H1 (cell line): ENCODE measurements at regions not wholly inside any gene's neighbourhood (a gene's known extent, or its start where the extent isn't known, plus 50 kb on each side); places are given as distances from the start of the nearest gene placed in this dataset.
"Not testable (repeated sequence)": the region's sequence is repeated elsewhere in the genome, so short reads cannot be mapped to it uniquely, and the experiment has no call there.

Experiments used
- CTCF ChIA-PET: fragments of 300-600 bp; sonication (Branson Sonifier 250); formaldehyde crosslinking; loops from one replicate; lab custom pipeline; 2021; ENCODE audit not compliant: partially characterized antibody; lab: Charles Lee
- POLR2A ChIA-PET: fragments of 300-600 bp; sonication (Branson Sonifier 250); formaldehyde crosslinking; loops from one replicate; lab custom pipeline; 2021; ENCODE audit warnings: inconsistent platforms; ENCODE audit not compliant: partially characterized antibody; lab: Charles Lee
- DNase-seq, 2 experiments: peaks; one replicate each; pipeline versions ENCODE4 v3.0.0 to v3.0.0-alpha.2; 2010 to 2022; ENCODE audit warnings: low spot score in 2 of 2, low read depth in 1 of 2, mixed read lengths in 1 of 2
- FAIRE-seq: peaks from 2 replicates; lab custom pipeline; 2011; peaks lifted over from hg19 to GRCh38; lab: Jason Lieb, UNC
- H2AFZ ChIP-seq: 2 replicates; pipeline ENCODE4 v1.8.1; 2012; ENCODE audit warnings: low read length, inconsistent platforms
- H2AK5ac ChIP-seq: 2 replicates; pipeline ENCODE4 v1.6.1; 2013; ENCODE audit warnings: low read depth, low read length
- H2BK120ac ChIP-seq: replicated peaks from 2 replicates; pipeline ENCODE3; 2013; ENCODE audit warnings: low read depth, low read length, inconsistent platforms
- H2BK12ac ChIP-seq: 2 replicates; pipeline ENCODE4 v1.6.1; 2013; ENCODE audit warnings: low read depth, low read length
- H2BK15ac ChIP-seq: 2 replicates; pipeline ENCODE4 v1.6.1; 2013; ENCODE audit warnings: low read length
- H2BK20ac ChIP-seq: 2 replicates; pipeline ENCODE4 v1.6.1; 2013; ENCODE audit warnings: low read length
- H2BK5ac ChIP-seq: 2 replicates; pipeline ENCODE4 v1.6.1; 2013; ENCODE audit warnings: low read depth, low read length
- H3K14ac ChIP-seq: 2 replicates; pipeline ENCODE4 v1.6.1; 2013; ENCODE audit warnings: inconsistent platforms; ENCODE audit not compliant: insufficient read length
- H3K18ac ChIP-seq: 2 replicates; pipeline ENCODE4 v1.6.1; 2013; ENCODE audit warnings: low read length; ENCODE audit errors: extremely low read depth
- H3K23ac ChIP-seq: 2 replicates; pipeline ENCODE4 v1.6.1; 2013; ENCODE audit warnings: inconsistent platforms; ENCODE audit not compliant: insufficient read length
- H3K23me2 ChIP-seq: 2 replicates; pipeline ENCODE4 v1.6.1; 2013; ENCODE audit warnings: low read depth, low read length
- H3K27ac ChIP-seq: 2 replicates; pipeline ENCODE4 v1.6.1; 2011; ENCODE audit warnings: low read depth, low read length, inconsistent platforms
- H3K27me3 ChIP-seq, 4 experiments: replicated peaks in 1 of 4; 1 replicate in 1 of 4; 2 replicates in 3 of 4; pipeline versions ENCODE4 v1.6.1 to v1.8.1; 2011 to 2013; ENCODE audit warnings: low read length in 3 of 4, mild to moderate bottlenecking in 3 of 4, inconsistent platforms in 2 of 4, mixed read lengths in 2 of 4, moderate library complexity in 1 of 4; ENCODE audit not compliant: control insufficient read depth in 3 of 4, insufficient read depth in 3 of 4; ENCODE audit errors: extremely low read depth in 1 of 4
- H3K36me3 ChIP-seq, 4 experiments: 2 replicates each; pipeline versions ENCODE4 v1.6.1 to v1.8.1; 2011 to 2013; ENCODE audit warnings: mild to moderate bottlenecking in 4 of 4, low read length in 3 of 4, moderate library complexity in 2 of 4, control low read depth in 1 of 4, inconsistent platforms in 1 of 4; ENCODE audit not compliant: insufficient read depth in 4 of 4, control insufficient read depth in 2 of 4
- H3K4ac ChIP-seq: replicated peaks from 2 replicates; pipeline ENCODE3; 2013; ENCODE audit warnings: low read length, low read depth, mixed read lengths, inconsistent platforms; ENCODE audit not compliant: insufficient read length
- H3K4me1 ChIP-seq, 4 experiments: replicated peaks in 1 of 4; 1 replicate in 1 of 4; 2 replicates in 3 of 4; pipeline versions ENCODE4 v1.6.1 to v1.8.1; 2011 to 2013; ENCODE audit warnings: low read length in 3 of 4, inconsistent platforms in 2 of 4, mixed read lengths in 1 of 4; ENCODE audit not compliant: insufficient read depth in 4 of 4, control insufficient read depth in 3 of 4
- H3K4me2 ChIP-seq, 2 experiments: 2 replicates each; pipeline versions ENCODE4 v1.6.1 to v1.8.1; 2011 to 2013; ENCODE audit warnings: low read depth in 2 of 2, low read length in 2 of 2, control low read depth in 1 of 2, inconsistent platforms in 1 of 2, mild to moderate bottlenecking in 1 of 2; ENCODE audit not compliant: insufficient read depth in 1 of 2
- H3K4me3 ChIP-seq, 4 experiments: fragments of 200-600, 300-600 bp in 1 of 4; sonication (generic), shearing (Covaris generic), sonication (Bioruptor Twin) in 1 of 4; 2 replicates each; pipeline versions ENCODE4 v1.5.1 to v1.8.1; 2011 to 2016; ENCODE audit warnings: low read length in 4 of 4, low read depth in 3 of 4, control low read depth in 2 of 4, inconsistent platforms in 2 of 4, mild to moderate bottlenecking in 2 of 4, mixed read lengths in 1 of 4, moderate library complexity in 1 of 4; ENCODE audit not compliant: insufficient read depth in 2 of 4; ENCODE audit errors: extremely low read depth in 1 of 4
- H3K56ac ChIP-seq: replicated peaks from 2 replicates; pipeline ENCODE3; 2013; ENCODE audit warnings: low read depth, mild to moderate bottlenecking, mixed read lengths, low read length, inconsistent platforms; ENCODE audit not compliant: insufficient read length
- H3K79me1 ChIP-seq: 2 replicates; pipeline ENCODE4 v1.6.1; 2013; ENCODE audit warnings: low read depth, low read length, control low read depth
- H3K79me2 ChIP-seq, 2 experiments: 2 replicates each; pipeline versions ENCODE4 v1.6.1 to v1.8.1; 2012 to 2013; ENCODE audit warnings: low read length in 2 of 2, mild to moderate bottlenecking in 2 of 2, inconsistent platforms in 1 of 2; ENCODE audit not compliant: insufficient read depth in 2 of 2, control insufficient read depth in 1 of 2
- H3K9ac ChIP-seq, 4 experiments: replicated peaks in 1 of 4; 1 replicate in 1 of 4; 2 replicates in 3 of 4; pipeline versions ENCODE4 v1.6.1 to v1.8.1; 2011 to 2013; ENCODE audit warnings: low read depth in 3 of 4, low read length in 3 of 4, control low read depth in 2 of 4, mild to moderate bottlenecking in 2 of 4, moderate library complexity in 2 of 4, inconsistent platforms in 1 of 4; ENCODE audit errors: extremely low read depth in 1 of 4
- H3K9me3 ChIP-seq, 2 experiments: 2 replicates each; pipeline versions ENCODE4 v1.6.1 to v1.8.1; 2012 to 2013; ENCODE audit warnings: mild to moderate bottlenecking in 2 of 2, moderate library complexity in 2 of 2, control low read depth in 1 of 2, inconsistent platforms in 1 of 2, low read depth in 1 of 2, low read length in 1 of 2, mixed read lengths in 1 of 2; ENCODE audit not compliant: insufficient read depth in 2 of 2
- H4K20me1 ChIP-seq, 2 experiments: replicated peaks in 1 of 2; 2 replicates each; pipeline versions ENCODE3 to v1.8.1; 2011 to 2013; ENCODE audit warnings: inconsistent platforms in 2 of 2, low read length in 2 of 2, mild to moderate bottlenecking in 1 of 2; ENCODE audit not compliant: insufficient read depth in 2 of 2, control insufficient read depth in 1 of 2
- H4K5ac ChIP-seq: 2 replicates; pipeline ENCODE4 v1.6.1; 2013; ENCODE audit warnings: low read length, low read depth, mixed read lengths, inconsistent platforms; ENCODE audit not compliant: insufficient read length
- H4K8ac ChIP-seq: 2 replicates; pipeline ENCODE4 v1.8.0; 2013; ENCODE audit warnings: mild to moderate bottlenecking, moderate library complexity, low read length, inconsistent platforms; ENCODE audit not compliant: insufficient read depth; ENCODE audit errors: extremely low read depth
- H4K91ac ChIP-seq: replicated peaks from 2 replicates; pipeline ENCODE3; 2013; ENCODE audit warnings: low read length, mixed read lengths, inconsistent platforms; ENCODE audit not compliant: insufficient read length
- WGBS, 2 experiments: shearing (Covaris generic) in 1 of 2; methylation state at CpG; one replicate each; pipeline versions ENCODE4 v1.1.6 to v1.1.7; 2013 to 2015; ENCODE audit warnings: low lambda C conversion rate in 2 of 2, mixed read lengths in 2 of 2, inconsistent platforms in 1 of 2, low coverage in 1 of 2, missing lambda C conversion rate in 1 of 2; ENCODE audit not compliant: insufficient replicate concordance in 2 of 2, insufficient coverage in 1 of 2, insufficient read length in 1 of 2; ENCODE audit errors: extremely low coverage in 1 of 2, missing lambda C conversion rate in 1 of 2; 5-methylcytosine and 5-hydroxymethylcytosine counted together

GRCh38 chr3:106075731-106076130, 206.9 kb upstream of the CBLB start:
- H3K4me2 ChIP-seq, CTCF ChIA-PET, H2BK120ac ChIP-seq, H3K36me3 ChIP-seq, H3K23me2 ChIP-seq, H2BK15ac ChIP-seq, H2AK5ac ChIP-seq, H3K27me3 ChIP-seq, H3K18ac ChIP-seq, H4K8ac ChIP-seq, DNase-seq, H3K4me3 ChIP-seq, H3K79me1 ChIP-seq, H3K4ac ChIP-seq, H3K27ac ChIP-seq, H4K5ac ChIP-seq, H2BK5ac ChIP-seq, H3K4me1 ChIP-seq, H2BK20ac ChIP-seq, H3K79me2 ChIP-seq, H2BK12ac ChIP-seq, POLR2A ChIA-PET, FAIRE-seq, H4K20me1 ChIP-seq, H4K91ac ChIP-seq, H3K9ac ChIP-seq, H2AFZ ChIP-seq, H3K14ac ChIP-seq, H3K56ac ChIP-seq, H3K23ac ChIP-seq: not testable (repeated sequence)
- WGBS, 2 experiments: 93% methylated on average over 2 of the region's 5 CpGs; no CpG with 5 or more reads in 1 of the 2 experiments
- peaks cover 3 to 11% of the 10 kb centered on the region in 2 experiments; a peak in 3 of 4 replicates for H3K9me3 ChIP-seq
